ENCODE measurements at regions not wholly inside any gene's neighbourhood (a gene's known extent, or its start where the extent isn't known, plus 50 kb on each side); places are given as distances from the start of the nearest gene placed in this dataset.
A peak's percentile ranks its signal among the peaks of the same experiment; 100 is the strongest.

DNA sequence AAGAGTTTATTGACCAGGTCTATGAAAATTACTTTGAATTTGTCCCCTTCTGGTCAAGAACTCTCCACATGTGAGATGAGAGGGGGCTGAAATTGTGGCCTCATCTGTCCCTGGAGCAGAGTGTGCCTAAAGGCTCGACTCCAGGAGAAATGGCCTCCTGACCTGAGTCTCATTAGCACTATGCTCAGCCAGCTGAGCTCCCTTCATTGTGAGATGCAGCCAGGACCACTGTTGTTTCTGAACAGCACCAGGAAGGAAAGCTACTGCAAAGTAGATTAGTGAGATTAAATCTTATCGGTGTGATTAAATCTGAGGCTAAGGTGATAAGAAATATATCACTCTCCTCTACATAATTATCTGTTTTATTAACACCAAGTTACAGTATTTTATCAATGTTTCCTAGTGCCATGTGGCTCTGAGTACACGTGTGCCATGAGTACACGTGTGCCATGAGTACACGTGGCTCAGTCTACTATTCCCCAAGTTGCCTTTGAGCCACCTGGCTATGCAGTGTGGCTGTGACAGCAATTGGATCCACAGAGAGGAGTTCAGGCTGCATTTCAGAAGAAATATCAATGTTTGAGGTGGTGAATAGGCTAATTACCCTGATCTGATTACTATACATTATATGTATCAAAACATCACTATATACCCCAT is 126.9 kb downstream of the IPMK start:
- no peak for DNase-seq (ENCODE audit: low read depth, low spot score)
- H3K4me3 ChIP-seq (ENCODE audit: low read depth, low read length), result no peak overlapping the region
- POLR2A ChIA-PET, result no interaction called here
- CTCF ChIA-PET, result no interaction called here
- TF ChIP-seq, protein P1, sequence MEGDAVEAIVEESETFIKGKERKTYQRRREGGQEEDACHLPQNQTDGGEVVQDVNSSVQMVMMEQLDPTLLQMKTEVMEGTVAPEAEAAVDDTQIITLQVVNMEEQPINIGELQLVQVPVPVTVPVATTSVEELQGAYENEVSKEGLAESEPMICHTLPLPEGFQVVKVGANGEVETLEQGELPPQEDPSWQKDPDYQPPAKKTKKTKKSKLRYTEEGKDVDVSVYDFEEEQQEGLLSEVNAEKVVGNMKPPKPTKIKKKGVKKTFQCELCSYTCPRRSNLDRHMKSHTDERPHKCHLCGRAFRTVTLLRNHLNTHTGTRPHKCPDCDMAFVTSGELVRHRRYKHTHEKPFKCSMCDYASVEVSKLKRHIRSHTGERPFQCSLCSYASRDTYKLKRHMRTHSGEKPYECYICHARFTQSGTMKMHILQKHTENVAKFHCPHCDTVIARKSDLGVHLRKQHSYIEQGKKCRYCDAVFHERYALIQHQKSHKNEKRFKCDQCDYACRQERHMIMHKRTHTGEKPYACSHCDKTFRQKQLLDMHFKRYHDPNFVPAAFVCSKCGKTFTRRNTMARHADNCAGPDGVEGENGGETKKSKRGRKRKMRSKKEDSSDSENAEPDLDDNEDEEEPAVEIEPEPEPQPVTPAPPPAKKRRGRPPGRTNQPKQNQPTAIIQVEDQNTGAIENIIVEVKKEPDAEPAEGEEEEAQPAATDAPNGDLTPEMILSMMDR (IDR thresholded peaks at IDR 0.05; ENCODE audit: insufficient read depth, low read length, missing control alignments), result no peak

DNA sequence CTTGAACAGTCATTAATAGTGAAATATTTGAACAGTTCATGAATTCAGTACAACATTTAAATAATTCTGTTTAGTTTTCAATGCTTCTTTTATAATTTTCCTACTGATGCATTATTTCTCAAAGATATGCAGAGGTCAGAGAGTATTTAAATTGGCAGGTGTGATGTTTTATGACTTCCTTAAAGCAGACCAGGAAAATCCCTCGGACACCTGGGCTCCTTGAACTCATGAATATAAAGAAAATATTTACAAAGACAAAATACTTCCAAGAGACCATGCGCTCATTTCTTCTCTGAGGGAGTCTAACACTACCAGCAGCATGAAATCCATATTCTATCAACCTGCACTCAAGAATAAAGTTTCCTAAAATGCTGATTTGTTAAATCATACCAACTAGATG is 127.6 kb downstream of the IPMK start:
- no peak for DNase-seq (ENCODE audit: low read depth, low spot score)
- ChIA-PET POLR2A (no interaction called here), CTCF (no interaction called here)
- TF ChIP-seq, protein P1 (IDR thresholded peaks at IDR 0.05; ENCODE audit: insufficient read depth, low read length, missing control alignments), result no peak
- H3K4me3 ChIP-seq (ENCODE audit: low read depth, low read length), result no peak overlapping the region

DNA sequence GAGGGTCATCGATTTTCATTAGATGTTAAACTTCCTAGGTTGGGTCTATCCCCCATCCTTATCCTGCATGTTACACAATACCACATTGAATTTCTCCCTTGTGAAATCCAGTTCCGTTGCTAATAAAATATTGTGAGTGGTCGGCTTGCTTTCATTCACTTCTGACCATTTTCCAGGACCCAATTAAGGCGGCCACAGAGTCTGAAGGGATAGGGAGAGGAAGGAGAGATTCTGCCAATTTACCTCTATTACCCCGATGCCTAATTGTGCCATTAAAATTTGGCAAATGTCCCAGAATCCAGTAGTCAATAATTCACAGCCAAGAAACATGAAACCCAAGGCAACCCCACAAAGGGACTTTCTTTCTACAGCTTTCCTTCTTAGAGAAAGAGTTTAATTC is 129.9 kb downstream of the IPMK start:
- ChIA-PET CTCF (no interaction called here), POLR2A (no interaction called here)
- H3K4me3 ChIP-seq (ENCODE audit: low read depth, low read length), result no peak overlapping the region
- TF ChIP-seq, protein P1 (IDR thresholded peaks at IDR 0.05; ENCODE audit: insufficient read depth, low read length, missing control alignments), result no peak
- DNase-seq (ENCODE audit: low read depth, low spot score), result no peak

DNA sequence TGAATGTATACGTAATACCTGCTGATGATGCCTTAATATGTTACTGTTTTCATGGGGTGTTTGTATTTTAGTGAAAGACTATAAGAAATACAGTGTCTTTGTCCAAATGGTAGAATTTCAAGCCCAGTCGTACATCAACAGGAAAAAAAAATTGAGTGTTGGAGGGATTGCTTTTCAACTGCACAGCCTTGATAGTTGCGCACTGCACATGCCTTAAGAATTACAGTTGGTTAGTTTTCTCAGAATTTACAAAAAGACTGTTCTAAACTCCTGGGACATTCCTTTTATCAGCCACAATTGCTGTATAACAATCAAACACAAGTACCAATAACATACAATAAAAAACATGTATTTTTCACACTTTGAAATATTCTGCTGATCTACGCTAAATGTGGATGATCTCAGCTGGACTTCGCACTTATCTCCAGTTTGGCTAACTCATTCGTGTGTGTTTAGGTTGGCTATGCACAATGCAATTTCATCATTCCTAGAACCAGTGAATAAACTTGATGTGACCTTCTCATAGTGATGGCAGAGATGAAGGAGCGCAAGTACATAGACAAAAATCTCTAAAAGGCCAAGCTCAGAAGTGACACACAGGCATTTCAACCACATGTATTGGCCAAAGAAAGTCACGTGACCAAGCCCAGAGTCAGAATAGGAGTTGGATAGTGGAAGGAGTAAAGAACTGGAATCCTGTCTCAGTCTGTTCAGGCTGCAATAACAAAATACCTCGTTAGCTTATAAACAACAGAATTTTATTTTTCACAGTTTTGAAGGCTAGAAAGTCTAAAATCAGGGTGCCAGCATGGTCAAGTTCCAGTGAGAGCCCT is 152.3 kb downstream of the IPMK start:
- ChIA-PET POLR2A (no interaction called here), CTCF (no interaction called here)
- TF ChIP-seq, protein P1 (IDR thresholded peaks at IDR 0.05; ENCODE audit: insufficient read depth, low read length, missing control alignments), result no peak
- H3K4me3 ChIP-seq (ENCODE audit: low read depth, low read length), result no peak overlapping the region
- DNase-seq (ENCODE audit: low read depth, low spot score), result no peak

DNA sequence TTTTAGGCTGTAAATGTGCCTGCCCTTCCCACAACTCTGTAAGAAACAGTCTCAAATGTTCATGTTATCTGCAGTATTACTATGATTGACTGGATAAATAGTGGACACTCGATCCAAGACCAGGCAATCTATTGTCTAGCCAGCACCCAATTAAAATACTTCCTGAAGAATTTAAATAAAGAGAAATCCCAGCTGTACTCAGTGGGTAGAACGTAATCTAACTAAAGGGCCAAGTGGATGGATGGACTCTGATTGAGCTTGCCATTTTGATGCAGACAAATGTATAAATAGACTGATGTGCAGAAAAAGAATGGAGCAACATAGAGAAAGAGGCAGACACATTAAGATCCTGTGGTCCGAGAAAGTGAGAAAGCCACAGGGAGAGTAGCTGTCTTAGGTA is 158.0 kb downstream of the IPMK start:
- no peak overlapping the region for H3K4me3 ChIP-seq (ENCODE audit: low read depth, low read length)
- no peak for DNase-seq (ENCODE audit: low read depth, low spot score)
- POLR2A ChIA-PET, result no interaction called here
- CTCF ChIA-PET, result no interaction called here
- TF ChIP-seq, protein P1 (IDR thresholded peaks at IDR 0.05; ENCODE audit: insufficient read depth, low read length, missing control alignments), result no peak

DNA sequence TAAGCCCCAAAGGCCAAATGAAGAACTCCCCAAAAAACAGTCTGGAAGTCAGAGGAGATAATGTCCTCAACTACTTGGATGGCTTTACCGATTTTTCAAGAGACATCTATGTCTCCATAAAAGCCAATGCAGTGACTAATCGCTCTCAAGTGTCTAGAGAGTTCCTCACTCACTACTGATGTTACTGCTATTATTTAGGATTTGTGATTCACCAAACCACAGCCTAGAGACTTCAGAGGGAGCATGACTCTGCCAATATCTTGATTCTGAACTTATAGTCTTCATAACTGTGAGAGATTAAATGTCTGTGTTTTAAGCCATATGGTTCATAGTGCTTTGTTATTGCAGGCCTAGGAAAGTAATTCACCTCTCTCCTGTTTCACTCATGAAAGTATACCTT is 160.2 kb downstream of the IPMK start:
- DNase-seq (ENCODE audit: low read depth, low spot score), result peak; percentile 42
- H3K4me3 ChIP-seq (ENCODE audit: low read depth, low read length), result no peak overlapping the region
- TF ChIP-seq, protein P1 (IDR thresholded peaks at IDR 0.05; ENCODE audit: insufficient read depth, low read length, missing control alignments), result no peak

More for the DNA sequence above, 160.2 kb downstream of the IPMK start:
- CTCF ChIA-PET, result no interaction called here
- POLR2A ChIA-PET, result no interaction called here
